ENCODE measurements at regions not wholly inside any gene's neighbourhood (a gene's known extent, or its start where the extent isn't known, plus 50 kb on each side); places are given as distances from the start of the nearest gene placed in this dataset.

- TF ChIP-seq POLR2AphosphoS5 (IDR thresholded peaks at IDR 0.05; ENCODE audit: low read depth, low read length) (no peak), POLR2A (IDR thresholded peaks at IDR 0.05; ENCODE audit: low read depth, low read length) (no peak)
These were observed 159.2 kb upstream of the ALDH1B1 start for GRCh38 chr9:38233343-38233742.
